Gastroesophageal sphincter (tissue), 3 donors: ENCODE measurements at regions not wholly inside any gene's neighbourhood (a gene's known extent, or its start where the extent isn't known, plus 50 kb on each side); places are given as distances from the start of the nearest gene placed in this dataset.

Experiments used
- CTCF ChIP-seq, 4 experiments: fragments of 200-600 bp in 2 of 4; fragments of 450-650 bp in 2 of 4; sonication (generic) in 1 of 4; IDR thresholded peaks; one replicate each; pipeline ENCODE4 v1.5.1; 2017 to 2019; ENCODE audit warnings: antibody characterized with exemption in 4 of 4, mild to moderate bottlenecking in 2 of 4, moderate library complexity in 2 of 4
- EP300 ChIP-seq: sonication (generic); formaldehyde crosslinking; IDR thresholded peaks from one replicate; pipeline ENCODE4 v1.6.1; 2017; ENCODE audit warnings: antibody characterized with exemption, mild to moderate bottlenecking
- POLR2A ChIP-seq, 2 donors: fragments of 450-650 bp; IDR thresholded peaks; one replicate each; pipeline ENCODE4 v1.6.1; 2017; ENCODE audit warnings: antibody characterized with exemption in 2 of 2, mild to moderate bottlenecking in 2 of 2, moderate library complexity in 1 of 2
- POLR2AphosphoS5 ChIP-seq: sonication (generic); formaldehyde crosslinking; IDR thresholded peaks from one replicate; pipeline ENCODE4 v1.6.1; 2017; ENCODE audit warnings: antibody characterized with exemption

DNA sequence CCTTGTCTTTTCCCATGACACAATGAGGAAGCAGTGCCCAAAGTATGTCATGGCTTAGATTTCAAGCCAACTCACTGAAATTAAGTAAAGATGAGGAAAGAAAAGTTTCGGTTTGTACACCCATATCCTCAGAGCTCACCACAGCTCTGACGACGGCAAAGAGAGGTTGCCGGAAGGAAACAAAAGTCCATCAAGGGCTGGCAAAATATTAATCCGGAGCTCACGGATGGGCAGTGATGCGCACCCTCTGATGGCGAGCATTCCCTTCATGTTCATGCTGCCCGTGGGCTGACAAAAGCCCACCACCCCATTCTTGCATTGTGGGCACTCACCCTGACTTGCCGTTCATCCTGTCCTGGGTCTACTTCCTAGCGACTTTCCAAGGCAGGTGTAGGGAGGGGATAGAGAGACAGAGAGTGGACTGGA is 103.1 kb downstream of the SOX9 start:
- no peak for TF ChIP-seq CTCF (IDR thresholded peaks at IDR 0.05)
- TF ChIP-seq POLR2AphosphoS5, result no peak
- no peak for TF ChIP-seq POLR2A (IDR thresholded peaks at IDR 0.05)
- TF ChIP-seq EP300, result no peak
